Suppressor macrophage treated with lipopolysaccharide for 4 hours (primary cell): ENCODE measurements at regions not wholly inside any gene's neighbourhood (a gene's known extent, or its start where the extent isn't known, plus 50 kb on each side); places are given as distances from the start of the nearest gene placed in this dataset.

Source experiments
- DNase-seq: peaks from one replicate; pipeline ENCODE4 v3.0.0-alpha.2; 2020

DNA sequence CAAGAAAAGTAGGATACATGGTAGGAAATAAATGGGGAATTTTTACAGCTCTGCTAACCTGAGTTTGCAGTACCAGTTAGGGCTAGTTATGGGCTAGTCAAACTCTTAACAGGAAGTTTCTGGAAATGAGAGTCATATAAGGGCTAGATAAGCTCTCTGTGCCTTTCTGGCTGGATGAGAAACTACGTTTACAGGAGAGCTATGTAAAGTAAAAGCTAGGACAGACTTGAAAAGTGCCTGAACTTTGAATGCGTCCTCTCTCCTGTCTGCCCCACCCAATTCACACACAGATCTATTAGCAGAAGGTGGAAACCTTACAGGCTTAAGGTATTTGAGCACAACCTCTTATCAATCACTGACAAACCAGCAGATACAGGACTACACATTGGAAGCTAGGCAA is 167.1 kb downstream of the SNX19 start:
- no peak for DNase-seq

DNA sequence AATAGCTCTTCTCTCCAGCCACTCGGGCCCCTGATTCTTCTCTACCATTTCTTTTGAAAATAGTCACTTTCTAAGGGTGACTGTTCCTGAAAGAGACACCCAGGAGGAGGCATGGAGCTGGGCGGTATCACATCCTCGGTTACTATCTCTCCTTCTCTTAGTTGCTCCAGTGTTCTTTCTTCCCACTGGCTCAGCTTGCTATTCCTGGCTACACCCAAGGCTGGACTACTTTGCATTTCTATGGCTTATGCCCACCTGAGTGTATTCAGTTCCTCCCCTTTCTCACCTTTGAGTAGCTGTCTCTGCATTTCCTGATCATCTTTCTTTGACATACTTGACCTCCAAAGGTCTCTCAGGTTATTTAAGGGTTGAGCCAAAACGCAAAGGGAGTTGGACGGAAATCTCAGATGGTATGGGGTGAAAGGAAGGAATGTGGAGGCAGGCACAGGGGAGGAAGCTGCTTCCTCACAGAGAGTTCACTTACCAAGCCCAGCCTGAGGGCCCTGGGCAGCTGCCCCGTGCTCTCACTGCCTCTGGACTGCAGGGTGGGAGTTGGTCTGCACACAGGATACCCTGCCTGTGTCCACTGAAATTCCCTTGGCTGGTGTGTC is 155.7 kb downstream of the SNX19 start:
- DNase-seq = no peak

DNA sequence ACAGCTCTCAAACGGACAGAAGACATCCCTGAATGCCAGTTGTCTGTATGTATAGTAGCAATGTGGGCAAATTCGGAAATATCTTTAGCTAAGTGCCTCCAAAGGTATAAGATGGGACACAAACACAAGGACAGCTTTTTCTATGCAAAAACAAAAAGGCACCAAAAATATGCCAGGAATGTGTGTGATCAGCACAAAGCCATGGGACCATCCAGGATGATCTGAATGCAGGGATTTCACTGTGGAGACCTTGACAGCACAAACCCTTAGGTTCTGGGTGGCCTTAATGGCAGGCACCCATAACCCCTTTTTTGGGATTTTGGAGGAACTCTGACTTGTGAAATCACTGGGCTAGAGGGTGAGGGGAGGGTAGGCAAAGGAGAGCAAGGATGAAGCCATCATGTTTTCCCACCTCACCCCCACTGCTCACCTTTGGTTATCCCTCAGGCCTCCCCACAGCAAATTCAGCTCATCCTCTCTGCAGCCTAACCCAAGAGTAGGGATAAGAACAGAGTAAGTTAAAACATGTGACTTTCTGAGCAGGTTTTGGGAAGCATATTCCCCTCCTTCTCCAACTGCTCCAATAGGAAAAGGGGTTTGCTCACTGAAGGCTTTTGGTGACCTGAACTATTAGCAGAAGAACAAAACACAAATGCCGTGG is 154.6 kb downstream of the SNX19 start:
- DNase-seq = no peak

DNA sequence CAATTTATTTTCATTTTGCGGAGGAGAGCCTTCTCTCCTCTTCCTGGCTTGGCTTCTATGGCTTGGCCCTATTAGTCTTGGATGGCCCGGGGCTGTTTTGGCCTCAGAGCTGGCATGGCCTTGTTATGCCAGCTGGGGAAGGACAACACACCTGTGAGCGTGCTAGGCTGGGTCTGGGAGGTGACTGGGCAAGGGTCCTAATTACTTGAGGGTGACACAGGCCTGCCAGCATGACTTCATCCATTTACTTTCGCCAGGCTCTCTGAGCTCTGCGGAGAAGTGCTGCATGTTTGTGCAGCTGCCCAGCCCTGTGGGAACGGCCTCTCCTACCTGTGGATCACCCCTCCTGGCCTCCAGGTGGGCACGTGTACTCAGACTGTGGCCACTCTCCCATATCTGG is 153.6 kb downstream of the SNX19 start:
- no peak for DNase-seq

DNA sequence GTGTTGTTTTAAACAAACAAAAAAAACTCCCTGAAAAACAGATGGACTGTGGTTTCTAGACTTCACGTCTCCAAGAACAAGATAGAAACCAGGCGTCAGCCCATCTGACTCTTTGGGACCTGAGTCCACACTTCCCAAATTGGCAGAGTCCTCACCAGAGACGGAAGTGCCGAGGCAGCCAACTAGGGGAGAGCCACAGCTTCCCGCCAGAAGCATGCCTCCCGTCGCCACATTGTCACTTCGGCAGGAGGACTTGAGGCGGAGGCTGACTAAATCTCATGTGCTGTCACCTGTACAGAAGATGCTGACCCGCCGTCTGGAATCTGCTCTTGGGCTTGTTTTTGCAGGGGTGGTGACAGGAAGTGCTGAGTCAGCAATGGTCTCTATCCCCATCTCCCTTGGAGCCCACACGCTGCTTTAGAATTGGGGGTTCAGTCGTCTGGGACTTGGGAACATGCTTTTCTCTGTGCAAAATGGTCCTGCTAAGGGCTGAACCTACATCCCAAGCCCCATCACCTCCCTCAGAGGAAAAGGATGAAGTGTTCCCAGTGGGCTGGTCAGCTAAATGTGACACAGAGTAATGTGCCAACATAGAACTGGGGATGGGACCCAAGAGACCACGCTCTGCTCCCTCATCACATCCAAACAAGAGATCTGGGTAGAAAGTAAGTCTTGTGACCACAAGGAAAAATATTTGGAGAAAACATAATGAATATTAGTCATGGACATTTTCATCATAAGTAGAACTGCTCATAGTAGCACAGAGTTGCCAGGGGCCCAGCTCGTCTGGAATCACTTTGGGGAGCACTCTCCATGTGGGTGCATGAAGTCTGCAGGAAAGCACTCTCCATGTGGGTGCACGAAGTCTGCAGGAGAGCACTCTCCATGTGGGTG is 152.9 kb downstream of the SNX19 start:
- DNase-seq = no peak

DNA sequence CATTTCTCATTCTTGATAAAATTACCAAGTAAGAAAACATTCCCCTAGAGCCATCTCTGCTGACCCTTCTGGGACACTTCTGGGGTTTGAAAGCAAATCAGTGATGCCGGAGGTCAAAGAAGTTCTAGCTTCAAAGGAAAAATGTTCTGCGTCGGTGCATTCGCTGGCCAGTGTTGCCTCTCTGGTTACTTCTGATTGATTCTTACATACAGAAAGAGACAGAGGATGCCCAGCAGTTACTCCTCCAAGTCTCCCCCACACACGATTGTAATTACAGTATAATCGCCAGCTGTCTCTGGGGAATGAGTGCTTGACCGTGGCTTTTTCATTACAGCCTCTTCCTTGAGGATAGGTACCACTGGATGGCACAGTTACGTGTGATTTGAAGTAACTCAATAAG is 150.9 kb downstream of the SNX19 start:
- DNase-seq = no peak

DNA sequence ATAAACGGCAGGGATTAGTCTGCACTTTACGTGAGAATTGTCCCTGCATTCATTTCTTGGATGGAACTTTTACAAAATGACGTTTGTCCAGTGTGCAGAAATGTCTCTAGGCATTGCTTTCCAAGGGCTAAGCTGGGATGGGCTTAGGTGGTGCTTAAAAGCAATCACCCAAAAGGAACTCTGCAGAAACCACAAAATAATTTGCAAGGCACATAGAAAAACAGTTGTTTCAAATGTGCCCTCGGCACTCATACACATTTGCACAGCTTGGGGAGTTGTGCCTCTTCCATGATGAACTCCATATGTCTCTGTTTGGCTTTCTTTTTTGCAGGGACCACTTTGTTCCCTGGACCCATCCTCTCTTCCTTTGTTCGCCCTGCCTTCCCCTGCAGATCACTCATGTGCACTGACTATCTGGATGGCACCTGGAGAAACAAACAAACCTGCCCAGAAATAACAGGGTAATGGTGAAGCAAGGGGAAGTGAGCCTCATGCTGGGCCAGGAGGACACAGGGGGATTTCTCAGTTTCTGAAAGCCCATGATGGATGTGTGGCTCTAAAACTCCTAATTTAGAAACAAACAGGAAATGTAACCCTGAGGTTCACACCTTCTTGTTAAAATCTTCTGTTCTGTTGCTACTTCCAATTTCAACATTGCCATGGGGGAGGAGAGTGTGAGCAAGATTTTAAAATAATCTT is 150.2 kb downstream of the SNX19 start:
- no peak for DNase-seq

DNA sequence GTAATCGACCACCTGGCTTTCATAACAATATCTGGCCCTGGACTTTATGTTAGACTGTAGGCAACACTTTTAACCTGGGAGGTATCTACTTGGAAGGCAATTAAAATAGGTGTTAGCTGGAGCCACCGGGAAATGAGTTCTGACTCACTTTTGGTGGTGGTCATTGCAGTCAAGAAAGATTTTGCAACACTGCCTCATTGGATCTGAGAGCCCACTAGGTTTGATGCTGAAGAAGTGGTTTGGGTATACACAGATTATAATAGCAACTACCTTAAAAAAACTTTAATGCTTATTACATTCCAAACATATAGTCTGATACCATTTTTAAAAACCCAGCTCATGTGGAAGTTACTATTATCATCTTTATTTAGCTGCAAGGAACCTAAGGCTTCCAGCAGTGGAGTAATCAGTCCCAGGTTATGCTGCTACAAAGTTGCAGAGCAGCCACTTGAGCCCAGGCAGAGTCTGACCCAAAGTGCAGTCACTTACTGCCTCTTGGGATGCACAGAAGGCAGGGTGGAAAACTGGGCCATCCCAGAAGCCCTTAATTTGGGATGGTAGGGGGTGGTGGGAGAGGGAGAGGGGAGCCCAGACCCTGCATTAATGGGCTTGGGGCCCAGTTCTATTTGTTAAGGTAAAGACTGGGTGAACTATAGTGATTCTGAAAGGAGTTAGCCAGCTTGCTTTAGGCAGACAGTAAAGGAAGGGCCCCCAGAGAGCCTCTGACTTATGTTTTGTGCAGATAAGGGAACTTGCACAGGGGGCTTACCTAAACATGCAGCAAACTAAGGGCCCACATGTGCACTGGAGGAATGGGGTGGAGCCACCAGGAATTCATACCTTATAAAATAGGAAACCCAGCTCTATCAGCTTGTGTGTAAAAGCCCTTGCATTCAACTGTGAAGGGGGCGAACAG is 149.4 kb downstream of the SNX19 start:
- no peak for DNase-seq

DNA sequence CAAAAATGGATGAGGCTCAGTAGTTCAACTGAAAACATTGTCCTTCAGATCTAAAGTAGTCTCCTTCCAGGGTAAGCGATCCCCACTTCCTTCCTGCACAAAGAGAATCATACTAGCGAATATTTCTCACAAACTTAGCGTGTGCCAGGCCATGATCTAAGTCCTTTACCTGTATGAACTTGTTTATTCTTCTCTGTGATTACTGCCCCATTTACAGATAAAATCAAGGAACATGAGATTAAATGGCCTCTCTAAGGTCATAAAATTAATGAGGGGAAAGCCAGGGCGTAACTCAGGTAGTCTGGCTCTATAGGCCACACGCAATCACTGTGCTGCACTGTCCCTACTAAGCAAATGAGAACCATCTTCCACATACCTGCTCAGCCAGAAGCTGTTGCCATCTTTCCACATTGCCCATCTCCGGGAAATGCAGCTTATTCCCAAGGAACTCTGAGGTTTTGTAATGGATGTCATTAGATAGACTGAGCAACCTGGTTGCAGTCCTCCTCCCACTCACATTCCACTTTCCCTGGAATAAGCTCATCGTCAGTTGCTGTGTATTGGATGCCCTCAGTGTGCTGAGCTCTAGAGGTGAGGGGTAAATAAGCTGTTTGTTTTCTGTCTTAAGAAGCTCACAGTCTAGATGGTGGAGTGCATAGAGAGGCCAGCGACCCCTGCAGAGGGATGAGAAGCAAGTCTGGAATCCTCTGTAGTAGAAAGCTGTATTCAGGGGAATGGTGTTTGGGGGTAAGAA is 146.3 kb downstream of the SNX19 start:
- no peak for DNase-seq

DNA sequence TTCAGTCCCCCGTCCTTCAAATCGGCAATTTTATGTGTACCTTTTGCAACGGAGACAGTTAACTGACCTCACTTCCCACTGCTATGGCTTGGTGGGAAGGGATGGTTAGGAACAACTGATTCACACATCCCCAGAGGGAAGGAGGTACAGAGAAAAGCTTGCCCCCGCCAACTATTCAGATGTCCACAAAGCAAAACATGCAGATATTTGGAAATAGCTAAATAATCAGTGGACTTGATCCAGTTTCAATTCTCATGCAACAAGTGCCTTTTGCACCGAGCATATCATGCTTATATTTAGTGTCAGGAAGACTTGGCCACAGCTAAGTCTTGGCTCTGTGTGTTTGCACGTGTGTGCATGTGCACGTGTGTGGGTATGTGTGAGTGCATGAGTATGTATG is 144.6 kb downstream of the SNX19 start:
- no peak for DNase-seq

DNA sequence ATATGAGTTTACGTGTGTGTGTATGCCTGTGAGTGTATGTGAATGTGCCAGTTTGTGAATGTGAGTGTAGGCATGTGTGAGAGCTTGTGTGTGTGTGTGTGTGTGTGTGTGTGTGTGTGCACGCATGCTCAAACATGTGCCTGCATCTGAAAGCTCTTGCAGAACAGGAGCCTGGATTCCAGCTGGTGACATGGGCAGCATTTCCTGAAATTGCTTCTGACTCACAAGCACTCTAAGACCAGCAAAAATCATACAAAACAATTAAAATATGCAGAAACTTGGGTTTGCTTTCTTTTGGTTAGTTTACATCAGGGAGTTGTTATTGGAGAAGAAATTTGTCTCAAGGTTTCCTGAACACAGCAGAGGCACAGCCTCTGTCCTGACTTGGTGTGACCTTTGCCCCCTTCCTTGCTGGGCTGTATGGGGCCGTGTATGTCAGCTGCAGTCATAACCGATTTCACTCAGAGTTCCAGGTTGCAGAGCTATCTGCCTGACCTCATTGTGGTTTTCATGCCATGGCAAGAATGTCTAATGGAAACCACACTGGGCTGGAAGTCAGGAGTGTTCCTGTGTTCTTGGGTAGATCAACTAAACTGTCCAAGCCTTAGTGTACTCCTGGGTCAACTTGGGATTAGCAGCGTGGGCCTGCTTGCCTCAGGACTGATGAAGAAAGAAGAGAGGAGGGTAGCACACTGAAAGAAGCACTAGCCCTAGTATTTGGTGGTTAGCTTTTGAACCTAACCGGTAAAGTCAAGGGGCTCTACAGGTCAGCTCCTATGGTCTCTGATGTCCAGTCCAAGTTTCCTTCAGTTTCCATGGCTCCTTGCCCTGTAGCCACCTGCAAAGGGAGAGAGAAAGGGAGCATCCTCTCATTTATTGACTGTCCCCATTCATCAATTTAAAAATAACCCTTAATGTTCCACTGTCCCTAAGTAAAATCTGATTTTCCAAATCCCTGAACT is 143.7 kb downstream of the SNX19 start:
- no peak for DNase-seq

DNA sequence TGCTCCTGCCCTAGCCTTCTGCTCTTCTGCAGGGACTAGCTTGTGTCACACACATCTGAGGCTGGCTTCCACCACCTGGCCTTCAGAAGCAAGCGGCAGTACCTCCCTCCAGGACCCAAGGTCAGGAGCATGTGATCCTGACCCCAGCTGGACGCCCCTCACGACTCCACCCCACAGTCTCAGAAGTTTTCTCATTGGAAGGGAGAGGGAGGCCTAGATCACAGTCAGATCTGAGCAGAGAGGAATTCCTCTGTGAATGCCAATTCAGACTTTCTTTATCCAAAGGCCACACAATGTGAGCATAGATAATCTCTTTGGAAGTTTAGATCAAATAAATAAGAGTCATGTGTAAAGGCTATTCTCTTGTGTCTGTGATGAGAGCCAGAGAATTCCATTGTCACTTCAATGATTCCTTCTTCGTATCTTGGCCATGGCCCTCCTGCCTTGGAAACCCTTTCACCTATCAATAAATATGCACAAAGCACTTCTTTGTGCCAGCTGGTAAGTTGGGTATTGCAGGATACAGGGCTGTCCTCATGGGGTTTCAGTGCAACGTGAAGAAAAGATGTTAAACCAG is 142.9 kb downstream of the SNX19 start:
- no peak for DNase-seq

DNA sequence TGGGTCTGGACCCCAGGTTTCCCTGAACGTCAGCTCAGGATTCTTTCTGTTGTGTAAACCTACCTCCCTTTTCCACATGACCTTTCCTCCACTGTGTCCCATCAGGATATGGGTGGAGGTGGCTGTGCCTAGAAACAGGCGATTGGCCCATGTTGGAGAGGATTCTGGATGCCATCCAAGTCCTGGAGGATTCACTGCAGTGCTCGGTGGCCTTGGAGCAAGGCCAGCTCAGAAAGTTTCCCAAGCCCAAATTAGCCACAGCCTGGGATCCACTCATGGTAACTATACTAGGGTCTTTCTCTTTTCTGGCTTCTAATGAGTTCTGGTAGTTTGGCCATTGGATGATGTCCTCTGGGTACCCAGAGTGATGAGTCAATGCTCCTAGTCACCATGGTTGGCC is 141.6 kb downstream of the SNX19 start:
- DNase-seq = no peak

DNA sequence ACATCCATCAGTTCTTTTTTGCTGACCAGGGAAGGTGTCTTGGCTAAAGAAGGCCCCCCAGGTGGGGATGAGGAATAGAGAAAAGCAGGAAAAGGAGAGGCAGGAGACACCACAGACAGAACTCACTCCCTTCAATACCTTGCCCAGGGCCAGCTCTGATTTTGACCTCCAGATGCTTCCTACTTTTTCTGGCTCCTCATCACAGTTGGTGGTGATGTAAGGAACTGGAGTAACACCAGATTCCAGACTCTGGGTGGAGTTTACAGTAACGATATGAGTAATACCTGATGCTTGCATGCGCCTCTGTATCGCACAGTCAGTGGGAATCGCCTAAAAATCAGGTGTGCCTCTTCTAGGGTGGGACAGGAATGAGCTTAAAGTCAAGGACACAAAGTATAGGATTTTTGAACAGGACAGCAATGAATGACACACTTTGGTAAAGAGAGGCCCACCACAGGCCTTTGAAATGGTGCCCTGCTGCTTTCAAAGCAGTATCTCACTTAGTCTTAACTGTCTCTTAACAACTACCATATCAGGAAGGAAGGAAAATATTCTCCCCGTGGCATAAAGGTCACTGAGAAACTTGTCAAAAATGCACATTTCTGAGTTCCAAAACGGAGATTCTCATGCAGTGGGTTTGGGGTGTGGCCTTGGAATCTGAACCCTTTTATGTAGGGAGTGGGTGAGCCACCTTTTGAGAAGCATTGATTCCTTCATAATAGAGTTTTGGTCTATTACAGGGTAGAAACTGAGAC is 140.8 kb downstream of the SNX19 start:
- no peak for DNase-seq

DNA sequence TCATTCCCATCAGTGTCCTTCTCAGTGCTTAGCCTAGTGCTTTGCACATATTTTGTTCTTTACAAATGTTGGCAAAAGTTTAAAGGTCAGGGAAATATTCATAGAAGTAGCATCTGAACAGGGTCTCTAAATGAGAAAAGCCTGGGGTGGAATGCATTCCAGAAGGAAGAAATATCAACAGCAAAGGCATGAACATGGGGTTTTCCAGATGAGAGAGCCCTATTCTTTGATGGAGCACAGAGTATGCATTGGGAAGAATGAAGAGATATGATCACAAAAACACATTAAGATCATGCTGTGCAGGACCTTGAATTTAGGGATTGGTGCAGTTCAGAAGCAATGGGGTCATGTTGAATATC is 140.2 kb downstream of the SNX19 start:
- DNase-seq = no peak

DNA sequence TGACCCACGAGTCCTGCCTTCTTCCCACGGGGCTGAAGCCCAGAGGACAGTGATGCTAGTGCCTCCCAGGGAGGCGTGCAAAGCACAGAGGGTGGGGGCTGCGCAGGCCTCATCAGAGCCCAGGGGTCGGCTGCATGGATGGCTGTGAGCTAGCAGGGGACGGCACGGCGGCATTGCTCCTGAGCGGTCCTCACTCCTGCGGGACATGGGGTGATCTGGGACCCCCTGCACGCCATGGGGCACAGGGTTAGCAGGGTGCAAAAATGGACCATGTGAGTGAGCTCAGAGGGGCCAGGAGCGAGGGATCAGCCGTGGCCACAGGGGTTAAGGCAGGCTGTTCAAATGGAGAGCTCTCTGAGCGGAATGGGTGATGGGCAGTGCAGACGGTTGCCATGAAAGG is 138.3 kb downstream of the SNX19 start:
- no peak for DNase-seq

DNA sequence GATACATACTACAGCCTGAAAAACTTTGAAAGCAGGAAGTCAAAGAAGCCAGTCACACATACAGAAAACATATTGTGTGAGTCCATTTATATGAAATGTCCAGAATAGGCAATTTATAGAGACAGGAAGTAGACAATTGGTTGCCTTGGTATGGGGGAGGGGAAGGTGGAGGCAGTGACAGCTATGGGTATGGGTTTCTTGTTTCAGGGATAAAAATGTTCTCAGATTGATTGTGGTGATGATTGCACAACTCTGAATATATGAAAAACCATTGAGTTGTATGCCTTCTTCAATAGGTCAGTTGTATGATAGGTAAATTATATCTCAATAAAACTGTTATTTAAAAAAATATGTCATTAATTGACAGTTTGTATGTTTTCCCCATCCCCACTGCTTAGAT is 137.6 kb downstream of the SNX19 start:
- DNase-seq = no peak

DNA sequence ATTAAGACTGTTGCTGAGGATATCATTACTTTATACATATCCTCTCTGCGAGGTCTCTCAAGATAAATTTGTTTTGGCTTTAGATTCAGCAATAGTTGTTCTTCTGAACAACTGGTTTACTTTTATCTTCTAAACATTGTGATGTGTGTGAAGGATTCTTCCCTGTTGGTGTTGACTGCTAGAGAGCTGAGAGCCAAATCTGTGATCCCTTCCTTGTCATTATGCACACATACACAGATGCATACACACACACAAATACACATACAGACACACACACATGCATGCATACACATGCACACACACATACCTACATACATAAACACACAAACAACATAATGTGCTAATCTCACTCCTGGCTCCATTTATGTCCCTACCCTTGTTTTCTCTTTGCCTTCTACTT is 137.0 kb downstream of the SNX19 start:
- DNase-seq = no peak

DNA sequence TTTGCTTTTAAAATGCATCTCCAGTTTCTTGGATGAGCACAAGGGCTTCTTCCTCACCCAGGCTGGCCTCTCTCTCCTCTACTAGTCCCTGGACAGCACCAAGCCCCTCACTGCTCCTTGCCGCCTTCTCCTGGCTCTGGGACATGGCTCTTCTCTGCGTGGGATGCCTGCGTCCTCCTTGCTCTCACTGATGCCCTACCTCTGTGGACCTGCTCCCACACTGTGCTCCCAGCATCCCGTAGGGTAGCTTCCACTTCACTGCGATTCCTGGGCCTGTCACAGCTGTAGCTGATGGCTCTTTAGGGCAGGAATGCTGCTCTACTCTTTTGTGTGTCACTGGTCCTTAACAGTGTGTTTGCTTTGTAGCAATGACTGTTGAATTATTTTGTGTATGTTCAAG is 136.3 kb downstream of the SNX19 start:
- no peak for DNase-seq
